A673 (cell line): ENCODE measurements at regions not wholly inside any gene's neighbourhood (a gene's known extent, or its start where the extent isn't known, plus 50 kb on each side); places are given as distances from the start of the nearest gene placed in this dataset.

Experiments
- BruUV-seq: library from RNA; stranded (reverse); fragments of 400-500 nt; replicated peaks from 2 replicates; lab custom pipeline; 2021; lab: Mats Ljungman, UMichigan
- CTCF ChIA-PET: fragments of 300-600 bp; sonication (Branson Sonifier 250); formaldehyde crosslinking; loops from one replicate; lab custom pipeline; 2022; ENCODE audit warnings: antibody characterized with exemption; lab: Charles Lee
- POLR2A ChIA-PET: fragments of 300-600 bp; sonication (Branson Sonifier 250); formaldehyde crosslinking; loops from one replicate; lab custom pipeline; 2022; ENCODE audit warnings: antibody characterized with exemption; ENCODE audit not compliant: low non-redundant PET; lab: Charles Lee
- DNase-seq: peaks from one replicate; pipeline ENCODE4 v3.0.0-alpha.2; 2015; ENCODE audit warnings: low spot score
- H3K27ac ChIP-seq: fragments of 200-600 bp; sonication (generic); 2 replicates; pipeline ENCODE4 v1.5.1; 2016; ENCODE audit warnings: mixed run types, low read depth, mild to moderate bottlenecking, mixed read lengths, antibody characterized with exemption, low read length; ENCODE audit not compliant: poor library complexity, severe bottlenecking
- H3K27me3 ChIP-seq: fragments of 200-600 bp; sonication (generic); replicated peaks from 2 replicates; pipeline ENCODE4 v1.6.1; 2017; ENCODE audit warnings: mixed run types, low read depth, mild to moderate bottlenecking, mixed read lengths, antibody characterized with exemption, low read length; ENCODE audit not compliant: insufficient read depth, poor library complexity
- H3K36me3 ChIP-seq: fragments of 200-600 bp; sonication (generic); 2 replicates; pipeline ENCODE4 v1.6.1; 2016; ENCODE audit warnings: mixed run types, mild to moderate bottlenecking, mixed read lengths, antibody characterized with exemption, low read length; ENCODE audit not compliant: insufficient read depth, poor library complexity, severe bottlenecking
- H3K4me1 ChIP-seq: fragments of 200-600 bp; sonication (generic); 2 replicates; pipeline ENCODE4 v1.6.1; 2017; ENCODE audit warnings: mixed run types, mild to moderate bottlenecking, mixed read lengths, antibody characterized with exemption, low read length; ENCODE audit not compliant: insufficient read depth, poor library complexity, severe bottlenecking
- H3K4me3 ChIP-seq: fragments of 200-600 bp; sonication (generic); 2 replicates; pipeline ENCODE4 v1.5.1; 2016; ENCODE audit warnings: low read depth, mixed run types, mild to moderate bottlenecking, mixed read lengths, low read length; ENCODE audit not compliant: poor library complexity, severe bottlenecking
- H3K9me3 ChIP-seq: fragments of 200-600 bp; sonication (generic); 2 replicates; pipeline ENCODE4 v1.6.1; 2016; ENCODE audit warnings: mixed run types, low read depth, mild to moderate bottlenecking, mixed read lengths, antibody characterized with exemption, low read length; ENCODE audit not compliant: poor library complexity, severe bottlenecking
- EZH2 ChIP-seq: fragments of 200-600 bp; sonication (generic); IDR thresholded peaks from 2 replicates; pipeline ENCODE4 v1.6.1; 2017; ENCODE audit warnings: borderline replicate concordance, low read depth, mild to moderate bottlenecking, mixed read lengths, antibody characterized with exemption, low read length; ENCODE audit not compliant: poor library complexity, severe bottlenecking
- intact Hi-C: fragments of 100-400 bp; cut with micrococcal nuclease; formaldehyde crosslinking; loops from one replicate; pipeline ENCODE4 v1.10.0; 2022; ENCODE audit not compliant: unreplicated experiment
- TF ChIP-seq, protein P1 (sequence below): fragments of 300-800, 200-600 bp; sonication (generic); conservative IDR thresholded peaks from 2 replicates; pipeline ENCODE4 v1.5.1; 2017; ENCODE audit warnings: low read depth, mild to moderate bottlenecking, antibody characterized with exemption, low read length, moderate library complexity, mixed read lengths

DNA sequence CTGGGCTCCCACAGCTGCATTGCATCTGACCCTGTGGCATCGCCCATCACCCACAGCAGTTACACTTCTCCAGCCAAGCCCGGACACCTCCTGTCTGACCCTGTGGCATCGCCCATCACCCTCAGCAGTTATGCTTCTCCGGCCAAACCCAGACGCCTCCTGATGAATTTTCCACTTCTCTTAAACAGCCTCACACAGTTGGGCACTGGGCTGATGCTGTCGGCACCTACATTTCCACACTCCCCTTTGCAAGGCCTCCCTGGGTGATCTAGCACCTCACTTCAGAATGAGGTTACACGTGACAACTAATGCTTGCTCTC, 175.2 kb upstream of the ARID1B start:
- no TSS peak for BruUV-seq

GRCh38 chr6:156601152-156602065, 175.8 kb upstream of the ARID1B start:
- Histone ChIP-seq H3K36me3 (no peaks in the 10 kb centered on the region), H3K9me3 (no peaks in the 10 kb centered on the region), H3K4me3 (no peak overlapping the region), H3K27me3 (no peaks in the 10 kb centered on the region), H3K27ac (no peak overlapping the region), H3K4me1 (no peaks in the 10 kb centered on the region)
- ChIA-PET CTCF (no interaction called here), POLR2A (no interaction called here)
- intact Hi-C loops, result no loop called here
- DNase-seq, result no peak
- TF ChIP-seq, protein P1, sequence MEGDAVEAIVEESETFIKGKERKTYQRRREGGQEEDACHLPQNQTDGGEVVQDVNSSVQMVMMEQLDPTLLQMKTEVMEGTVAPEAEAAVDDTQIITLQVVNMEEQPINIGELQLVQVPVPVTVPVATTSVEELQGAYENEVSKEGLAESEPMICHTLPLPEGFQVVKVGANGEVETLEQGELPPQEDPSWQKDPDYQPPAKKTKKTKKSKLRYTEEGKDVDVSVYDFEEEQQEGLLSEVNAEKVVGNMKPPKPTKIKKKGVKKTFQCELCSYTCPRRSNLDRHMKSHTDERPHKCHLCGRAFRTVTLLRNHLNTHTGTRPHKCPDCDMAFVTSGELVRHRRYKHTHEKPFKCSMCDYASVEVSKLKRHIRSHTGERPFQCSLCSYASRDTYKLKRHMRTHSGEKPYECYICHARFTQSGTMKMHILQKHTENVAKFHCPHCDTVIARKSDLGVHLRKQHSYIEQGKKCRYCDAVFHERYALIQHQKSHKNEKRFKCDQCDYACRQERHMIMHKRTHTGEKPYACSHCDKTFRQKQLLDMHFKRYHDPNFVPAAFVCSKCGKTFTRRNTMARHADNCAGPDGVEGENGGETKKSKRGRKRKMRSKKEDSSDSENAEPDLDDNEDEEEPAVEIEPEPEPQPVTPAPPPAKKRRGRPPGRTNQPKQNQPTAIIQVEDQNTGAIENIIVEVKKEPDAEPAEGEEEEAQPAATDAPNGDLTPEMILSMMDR, result no peak
- no peak for TF ChIP-seq EZH2
- BruUV-seq, result no TSS peak

More for the DNA sequence above, 175.2 kb upstream of the ARID1B start:
- DNase-seq, result no peak
- ChIA-PET CTCF (no interaction called here), POLR2A (no interaction called here)
- Histone ChIP-seq H3K9me3 (no peaks in the 10 kb centered on the region), H3K27me3 (no peaks in the 10 kb centered on the region), H3K27ac (no peak overlapping the region), H3K36me3 (no peaks in the 10 kb centered on the region), H3K4me1 (no peaks in the 10 kb centered on the region), H3K4me3 (no peak overlapping the region)
- no peak for TF ChIP-seq EZH2
- TF ChIP-seq, protein P1, result no peak
- intact Hi-C loops, result no loop called here

GRCh38 chr6:156600678-156601077, 176.5 kb upstream of the ARID1B start:
- no peak overlapping the region for H3K27ac ChIP-seq
- no peaks in the 10 kb centered on the region for H3K4me1 ChIP-seq
- TF ChIP-seq, protein P1, result no peak
- TF ChIP-seq EZH2, result no peak
- no peaks in the 10 kb centered on the region for H3K9me3 ChIP-seq
- no TSS peak for BruUV-seq
- H3K36me3 ChIP-seq, result no peaks in the 10 kb centered on the region
- H3K27me3 ChIP-seq, result no peaks in the 10 kb centered on the region
- DNase-seq, result no peak
- no peak overlapping the region for H3K4me3 ChIP-seq
- intact Hi-C loops, result no loop called here
- ChIA-PET CTCF (no interaction called here), POLR2A (interaction anchor here (0.7 kb wide), 1 partner anchor 303 kb away, joined by 4 read pairs; no protein-coding TSS in a partner anchor)
